B cell (primary cell): ENCODE measurements at regions not wholly inside any gene's neighbourhood (a gene's known extent, or its start where the extent isn't known, plus 50 kb on each side); places are given as distances from the start of the nearest gene placed in this dataset.

Source experiments
- ATAC-seq: fragments of 200-7000 bp; cut with Tn5 transposase; one replicate; pipeline ENCODE4 v1.10.0; 2021; ENCODE audit warnings: low read depth, mild to moderate bottlenecking, moderate number of reproducible peaks, moderate library complexity
- CTCF ChIA-PET: fragments of 350-600 bp; sonication (Branson Sonifier 250); formaldehyde crosslinking; loops from one replicate; lab custom pipeline; 2021; ENCODE audit warnings: antibody characterized with exemption, inconsistent platforms; lab: Charles Lee
- POLR2A ChIA-PET: fragments of 350-600 bp; sonication (Branson Sonifier 250); formaldehyde crosslinking; loops from one replicate; lab custom pipeline; 2021; ENCODE audit warnings: antibody characterized with exemption; lab: Charles Lee
- DNase-seq: peaks from one replicate; pipeline ENCODE4 v3.0.0; 2013
- H2AFZ ChIP-seq: 2 replicates; pipeline ENCODE4 v1.6.1; 2012; ENCODE audit warnings: mild to moderate bottlenecking, low read depth, low read length; ENCODE audit not compliant: insufficient read depth, poor library complexity, severe bottlenecking
- H3K27ac ChIP-seq, 2 donors: 1 replicate in 1 of 2; 2 replicates in 1 of 2; pipeline ENCODE4 v1.5.1; 2012 to 2013; ENCODE audit warnings: low read length in 2 of 2, mild to moderate bottlenecking in 2 of 2, moderate library complexity in 1 of 2
- H3K27me3 ChIP-seq, 4 experiments: fragments of 200-600 bp in 1 of 4; sonication (generic) in 1 of 4; replicated peaks in 1 of 4; 1 replicate in 2 of 4; 2 replicates in 2 of 4; pipeline versions ENCODE4 v1.6.1 to v1.7.0; 2013 to 2016; ENCODE audit warnings: low read length in 3 of 4, mild to moderate bottlenecking in 2 of 4, mixed read lengths in 1 of 4, moderate library complexity in 1 of 4; ENCODE audit not compliant: insufficient read depth in 4 of 4, control insufficient read depth in 3 of 4; ENCODE audit errors: control extremely low read depth in 1 of 4
- H3K36me3 ChIP-seq, 2 experiments: replicated peaks in 1 of 2; 1 replicate in 1 of 2; 2 replicates in 1 of 2; pipeline versions ENCODE4 v1.6.1 to v1.7.1; 2013; ENCODE audit warnings: low read length in 1 of 2; ENCODE audit not compliant: insufficient read depth in 2 of 2, control insufficient read depth in 1 of 2; ENCODE audit errors: control extremely low read depth in 1 of 2, extremely low read depth in 1 of 2
- H3K4me1 ChIP-seq, 2 donors: fragments of 200-600 bp in 1 of 2; sonication (generic) in 1 of 2; 1 replicate in 1 of 2; 2 replicates in 1 of 2; pipeline versions ENCODE4 v1.5.1 to v1.6.1; 2013 to 2017; ENCODE audit warnings: low read length in 2 of 2; ENCODE audit not compliant: control insufficient read depth in 2 of 2, insufficient read depth in 2 of 2
- H3K4me2 ChIP-seq: replicated peaks from 2 replicates; pipeline ENCODE3; 2012; ENCODE audit warnings: mild to moderate bottlenecking, low read depth, low read length; ENCODE audit not compliant: poor library complexity, severe bottlenecking
- H3K4me3 ChIP-seq, 5 experiments: fragments of 200-600 bp in 1 of 5; sonication (generic) in 1 of 5; 1 replicate in 3 of 5; 2 replicates in 2 of 5; pipeline versions ENCODE4 v1.5.1 to v1.7.0; 2011 to 2016; ENCODE audit warnings: low read length in 4 of 5, mild to moderate bottlenecking in 4 of 5, low read depth in 2 of 5, control low read depth in 1 of 5, moderate library complexity in 1 of 5; ENCODE audit not compliant: insufficient read depth in 1 of 5; ENCODE audit errors: control extremely low read depth in 1 of 5, extremely low read depth in 1 of 5
- H3K79me2 ChIP-seq: fragments of 200-600 bp; sonication (generic); one replicate; pipeline ENCODE4 v1.6.0; 2016; ENCODE audit warnings: low read length; ENCODE audit not compliant: control insufficient read depth, insufficient read depth
- H3K9ac ChIP-seq: fragments of 200-600 bp; sonication (generic); 2 replicates; pipeline ENCODE4 v1.6.1; 2017; ENCODE audit warnings: mild to moderate bottlenecking, low read length, moderate library complexity
- H3K9me3 ChIP-seq, 3 donors: one replicate each; pipeline versions ENCODE4 v1.6.1 to v1.7.1; 2013; ENCODE audit warnings: low read length in 2 of 3; ENCODE audit not compliant: control insufficient read depth in 2 of 3, insufficient read depth in 1 of 3; ENCODE audit errors: control extremely low read depth in 1 of 3
- H4K20me1 ChIP-seq: 2 replicates; pipeline ENCODE4 v1.6.0; 2012; ENCODE audit warnings: mild to moderate bottlenecking, low read length; ENCODE audit not compliant: insufficient read depth, control insufficient read depth, poor library complexity, severe bottlenecking
- H3K27ac Mint-ChIP-seq: one replicate; pipeline ENCODE4 v1.8.0; 2021; ENCODE audit warnings: mixed read lengths
- H3K27me3 Mint-ChIP-seq: one replicate; pipeline ENCODE4 v1.8.0; 2021; ENCODE audit warnings: mixed read lengths
- H3K4me1 Mint-ChIP-seq: one replicate; pipeline ENCODE4 v1.8.0; 2021; ENCODE audit warnings: mixed read lengths
- H3K4me3 Mint-ChIP-seq: one replicate; pipeline ENCODE4 v1.8.0; 2021; ENCODE audit warnings: mixed read lengths
- H3K9me3 Mint-ChIP-seq: one replicate; pipeline ENCODE4 v1.8.0; 2022; ENCODE audit warnings: mixed read lengths; ENCODE audit not compliant: insufficient read depth
- CTCF ChIP-seq: fragments of 200-600 bp; IDR thresholded peaks from one replicate; pipeline ENCODE4 v1.8.0; 2022; ENCODE audit warnings: antibody characterized with exemption, mild to moderate bottlenecking
- EZH2 ChIP-seq: IDR thresholded peaks from 2 replicates; pipeline ENCODE4 v1.6.1; 2012; ENCODE audit warnings: borderline replicate concordance, low read depth, mild to moderate bottlenecking, moderate library complexity, low read length; ENCODE audit not compliant: insufficient read depth, poor library complexity, severe bottlenecking
- WGBS: methylation state at CpG from one replicate; pipeline ENCODE4 v1.1.5; 2013; ENCODE audit warnings: missing lambda C conversion rate; ENCODE audit not compliant: insufficient coverage; 5-methylcytosine and 5-hydroxymethylcytosine counted together
- intact Hi-C: fragments of 100-400 bp; cut with micrococcal nuclease; formaldehyde crosslinking; loops from one replicate; pipeline ENCODE4 v1.10.0; 2022

- Histone ChIP-seq H3K27me3 (peaks cover 0 to 4% (median 0%) of the 10 kb centered on the region in 4 experiments), H4K20me1 (no peaks in the 10 kb centered on the region), H3K4me2 (no peak overlapping the region), H2AFZ (no peak overlapping the region), H3K27ac (no peak overlapping the region), H3K9ac (no peak overlapping the region), H3K36me3 (no peaks in the 10 kb centered on the region), H3K4me1 (no peaks in the 10 kb centered on the region), H3K79me2 (no peaks in the 10 kb centered on the region), H3K4me3 (no peak overlapping the region), H3K9me3 (peaks cover 0 to 5% (median 0%) of the 10 kb centered on the region in 3 donors)
- Mint-ChIP-seq H3K4me1 (no peaks in the 10 kb centered on the region), H3K9me3 (no peaks in the 10 kb centered on the region), H3K27ac (no peak overlapping the region), H3K4me3 (no peak overlapping the region), H3K27me3 (no peaks in the 10 kb centered on the region)
- intact Hi-C loops = no loop called here
- DNase-seq = no peak
- ATAC-seq = no peak
- ChIA-PET POLR2A (no interaction called here), CTCF (interaction anchor here (1.0 kb wide), 1 partner anchor 10 kb away, joined by 3 read pairs; no protein-coding TSS in a partner anchor)
- TF ChIP-seq EZH2 (no peak), CTCF (no peak)
Observed at GRCh38 chr17:20934288-20934687, 108.5 kb downstream of the USP22 start.

- Histone ChIP-seq H3K27ac (no peak overlapping the region), H3K79me2 (no peaks in the 10 kb centered on the region), H3K4me2 (no peak overlapping the region), H3K27me3 (peaks cover 0 to 4% (median 0%) of the 10 kb centered on the region in 4 experiments), H2AFZ (no peak overlapping the region), H4K20me1 (no peaks in the 10 kb centered on the region), H3K4me1 (no peaks in the 10 kb centered on the region), H3K9me3 (peaks cover 0 to 5% (median 0%) of the 10 kb centered on the region in 3 donors), H3K4me3 (no peak overlapping the region), H3K9ac (no peak overlapping the region), H3K36me3 (no peaks in the 10 kb centered on the region)
- POLR2A ChIA-PET = no interaction called here
- Mint-ChIP-seq H3K27ac (no peak overlapping the region), H3K9me3 (no peaks in the 10 kb centered on the region), H3K4me3 (no peak overlapping the region), H3K4me1 (no peaks in the 10 kb centered on the region), H3K27me3 (no peaks in the 10 kb centered on the region)
- ATAC-seq (no peak), DNase-seq (no peak)
- no CpG with 5 or more reads among the region's 2 CpGs for whole genome bisulfite sequencing
- intact Hi-C loops = no loop called here
- no peak for TF ChIP-seq CTCF
- TF ChIP-seq EZH2 = no peak
- CTCF ChIA-PET = no interaction called here
Observed at GRCh38 chr17:20935740-20936139, 107.1 kb downstream of the USP22 start.
